ENCODE measurements at regions not wholly inside any gene's neighbourhood (a gene's known extent, or its start where the extent isn't known, plus 50 kb on each side); places are given as distances from the start of the nearest gene placed in this dataset.

GRCh38 chr7:144936314-144936713, 100.5 kb upstream of the TPK1 start:
- 60 to 65% methylated on average over 1 of the region's 1 CpG for WGBS, 2 donors
- no peaks in the 10 kb centered on the region for H3K4me1 ChIP-seq
- H3K27ac ChIP-seq: no peak overlapping the region
- no peaks in the 10 kb centered on the region for H3K9me3 ChIP-seq
- no peaks in the 10 kb centered on the region for H3K36me3 ChIP-seq
- DNase-seq (no peak), ATAC-seq (no peak)
- TF ChIP-seq CTCF (IDR thresholded peaks at IDR 0.05): no peak
- no peaks in the 10 kb centered on the region for H3K27me3 ChIP-seq
- intact Hi-C loops (cut with DNase I): no loop called here
- no peak overlapping the region for H3K4me3 ChIP-seq

GRCh38 chr7:144910411-144910810, 74.6 kb upstream of the TPK1 start:
- DNase-seq (no peak), ATAC-seq (no peak)
- Histone ChIP-seq H3K4me1 (peaks cover 0 to 9% (median 0%) of the 10 kb centered on the region in 9 donors), H3K27me3 (peaks cover 0 to 3% (median 0%) of the 10 kb centered on the region in 7 donors), H3K9me3 (no peaks in the 10 kb centered on the region), H3K36me3 (no peaks in the 10 kb centered on the region), H3K4me3 (no peak overlapping the region), H3K27ac (no peak overlapping the region)
- intact Hi-C loops (cut with DNase I): no loop called here
- TF ChIP-seq CTCF (IDR thresholded peaks at IDR 0.05): no peak
- 71 to 74% methylated on average over 6 of the region's 6 CpGs for WGBS, 2 donors

GRCh38 chr7:144908943-144909556, 73.2 kb upstream of the TPK1 start:
- no peak for DNase-seq
- intact Hi-C loops (cut with DNase I): no loop called here
- no peak overlapping the region for H3K27ac ChIP-seq
- no peak for ATAC-seq
- no peak for TF ChIP-seq CTCF (IDR thresholded peaks at IDR 0.05)
- H3K36me3 ChIP-seq: no peaks in the 10 kb centered on the region
- H3K4me3 ChIP-seq: no peak overlapping the region
- 70 to 74% methylated on average over 4 of the region's 4 CpGs for WGBS, 2 donors
- H3K27me3 ChIP-seq: peaks cover 0 to 3% (median 0%) of the 10 kb centered on the region in 7 donors
- no peaks in the 10 kb centered on the region for H3K9me3 ChIP-seq
- H3K4me1 ChIP-seq: peaks cover 0 to 9% (median 0%) of the 10 kb centered on the region in 9 donors

- Histone ChIP-seq H3K36me3 (no peaks in the 10 kb centered on the region), H3K4me1 (peaks cover 0 to 9% (median 0%) of the 10 kb centered on the region in 9 donors), H3K4me3 (no peak overlapping the region), H3K27me3 (peaks cover 0 to 3% (median 0%) of the 10 kb centered on the region in 7 donors), H3K27ac (no peak overlapping the region), H3K9me3 (no peaks in the 10 kb centered on the region)
- no peak for ATAC-seq
- DNase-seq: no peak
- 87 to 96% methylated on average over 1 of the region's 1 CpG for WGBS, 2 donors
- intact Hi-C loops (cut with DNase I): no loop called here
- TF ChIP-seq CTCF (IDR thresholded peaks at IDR 0.05): no peak
Observed at GRCh38 chr7:144908324-144908723, 72.5 kb upstream of the TPK1 start.

All from heart right ventricle (tissue), 16 donors.